Esophagus squamous epithelium (tissue), 4 donors: ENCODE measurements at regions not wholly inside any gene's neighbourhood (a gene's known extent, or its start where the extent isn't known, plus 50 kb on each side); places are given as distances from the start of the nearest gene placed in this dataset.
"Not testable (repeated sequence)": the region's sequence is repeated elsewhere in the genome, so short reads cannot be mapped to it uniquely, and the experiment has no call there.

Source experiments
- CTCF ChIP-seq, 6 experiments: fragments of 450-650 bp in 4 of 6; fragments of 200-600 bp in 2 of 6; sonication (generic) in 2 of 6; IDR thresholded peaks; one replicate each; pipeline ENCODE4 v1.5.1; 2016 to 2019; ENCODE audit warnings: antibody characterized with exemption in 6 of 6, mild to moderate bottlenecking in 4 of 6, moderate library complexity in 4 of 6
- POLR2A ChIP-seq, 4 donors: fragments of 450-650 bp; IDR thresholded peaks; one replicate each; pipeline ENCODE4 v1.6.1; 2017; ENCODE audit warnings: antibody characterized with exemption in 4 of 4, mild to moderate bottlenecking in 4 of 4, moderate library complexity in 3 of 4

GRCh38 chr1:116200343-116200742, 89.1 kb downstream of the MAB21L3 start:
- not testable (repeated sequence) for TF ChIP-seq CTCF, POLR2A (IDR thresholded peaks at IDR 0.05)
